OCI-LY3 (cell line): ENCODE measurements at regions not wholly inside any gene's neighbourhood (a gene's known extent, or its start where the extent isn't known, plus 50 kb on each side); places are given as distances from the start of the nearest gene placed in this dataset.

ENCODE experiments used
- EZH2phosphoT487 ChIP-seq: fragments of 200-600 bp; shearing (Covaris generic); IDR thresholded peaks from 2 replicates; pipeline ENCODE4 v1.6.1; 2018; ENCODE audit warnings: antibody characterized with exemption, mixed run types, low read depth
- TF ChIP-seq, protein P1 (sequence below): fragments of 200-600, 300-600 bp; sonication (generic); IDR thresholded peaks from 2 replicates; pipeline ENCODE4 v1.5.1; 2014; ENCODE audit warnings: antibody characterized with exemption, low read length, low read depth

DNA sequence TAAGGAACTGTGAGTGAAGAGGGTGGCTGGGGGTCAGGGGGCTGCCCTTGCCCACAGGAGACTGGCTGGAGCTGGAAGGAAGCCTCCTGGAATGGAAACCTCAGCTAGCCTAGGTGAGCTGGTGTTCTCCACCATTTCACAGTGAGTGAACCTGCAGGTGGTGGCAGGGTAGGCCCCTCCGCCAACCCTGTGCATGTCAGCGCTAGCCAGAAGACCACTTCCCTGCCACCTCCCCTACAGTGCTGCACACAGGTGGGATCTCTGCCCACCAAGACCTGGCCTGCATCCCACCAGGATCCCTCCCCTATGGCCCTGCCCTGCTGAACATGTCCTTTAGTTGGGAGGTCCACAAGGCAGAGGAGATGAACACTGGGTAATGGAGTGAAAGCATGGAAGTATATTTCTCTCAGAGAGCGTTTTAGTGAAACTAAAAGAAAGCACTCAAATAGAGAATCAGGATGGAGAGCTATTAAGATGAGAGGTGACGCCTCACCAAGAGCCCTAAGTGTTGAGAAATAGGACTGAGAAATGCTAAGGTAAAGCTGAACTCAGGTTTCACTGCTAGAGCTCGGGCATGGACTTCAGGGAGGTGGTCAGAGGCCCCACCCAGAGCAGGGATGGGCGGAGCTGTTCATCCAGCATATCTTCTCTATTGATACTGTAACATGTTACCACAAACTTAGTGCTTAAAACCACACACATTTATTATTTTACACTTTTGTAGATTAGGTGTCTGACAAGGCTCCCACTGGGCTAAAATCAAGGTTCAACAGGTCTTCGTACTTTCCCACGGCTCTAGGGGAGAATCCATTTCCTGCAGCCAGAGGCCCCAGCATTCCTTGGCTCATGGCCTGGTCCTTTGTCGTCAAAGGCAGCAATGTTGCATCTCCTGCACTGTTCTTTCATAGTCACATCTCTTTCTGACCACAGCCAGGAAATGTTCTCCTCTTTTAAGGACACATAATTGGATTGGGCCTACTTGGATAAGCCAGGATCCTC lies 83.2 kb downstream of the DIRAS2 start:
- TF ChIP-seq EZH2phosphoT487: no peak
- TF ChIP-seq, protein P1, sequence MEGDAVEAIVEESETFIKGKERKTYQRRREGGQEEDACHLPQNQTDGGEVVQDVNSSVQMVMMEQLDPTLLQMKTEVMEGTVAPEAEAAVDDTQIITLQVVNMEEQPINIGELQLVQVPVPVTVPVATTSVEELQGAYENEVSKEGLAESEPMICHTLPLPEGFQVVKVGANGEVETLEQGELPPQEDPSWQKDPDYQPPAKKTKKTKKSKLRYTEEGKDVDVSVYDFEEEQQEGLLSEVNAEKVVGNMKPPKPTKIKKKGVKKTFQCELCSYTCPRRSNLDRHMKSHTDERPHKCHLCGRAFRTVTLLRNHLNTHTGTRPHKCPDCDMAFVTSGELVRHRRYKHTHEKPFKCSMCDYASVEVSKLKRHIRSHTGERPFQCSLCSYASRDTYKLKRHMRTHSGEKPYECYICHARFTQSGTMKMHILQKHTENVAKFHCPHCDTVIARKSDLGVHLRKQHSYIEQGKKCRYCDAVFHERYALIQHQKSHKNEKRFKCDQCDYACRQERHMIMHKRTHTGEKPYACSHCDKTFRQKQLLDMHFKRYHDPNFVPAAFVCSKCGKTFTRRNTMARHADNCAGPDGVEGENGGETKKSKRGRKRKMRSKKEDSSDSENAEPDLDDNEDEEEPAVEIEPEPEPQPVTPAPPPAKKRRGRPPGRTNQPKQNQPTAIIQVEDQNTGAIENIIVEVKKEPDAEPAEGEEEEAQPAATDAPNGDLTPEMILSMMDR: no peak
